ENCODE measurements at regions not wholly inside any gene's neighbourhood (a gene's known extent, or its start where the extent isn't known, plus 50 kb on each side); places are given as distances from the start of the nearest gene placed in this dataset.

GRCh38 chr9:14401911-14402310, 88.0 kb upstream of the NFIB start:
- H3K4me1 Mint-ChIP-seq: peaks cover 15% of the 10 kb centered on the region
- no peak for DNase-seq (ENCODE audit: low read depth, low spot score)
- H3K27ac Mint-ChIP-seq (ENCODE audit: unreplicated experiment): no peak overlapping the region
- TF ChIP-seq CTCF (conservative IDR thresholded peaks at IDR 0.05): no peak
- H3K27me3 Mint-ChIP-seq (ENCODE audit: low read depth): no peaks in the 10 kb centered on the region
- no peaks in the 10 kb centered on the region for H3K36me3 Mint-ChIP-seq (ENCODE audit: low read depth)
- no peak overlapping the region for H3K4me3 Mint-ChIP-seq
- peaks cover 7% of the 10 kb centered on the region for H3K9me3 Mint-ChIP-seq

DNA sequence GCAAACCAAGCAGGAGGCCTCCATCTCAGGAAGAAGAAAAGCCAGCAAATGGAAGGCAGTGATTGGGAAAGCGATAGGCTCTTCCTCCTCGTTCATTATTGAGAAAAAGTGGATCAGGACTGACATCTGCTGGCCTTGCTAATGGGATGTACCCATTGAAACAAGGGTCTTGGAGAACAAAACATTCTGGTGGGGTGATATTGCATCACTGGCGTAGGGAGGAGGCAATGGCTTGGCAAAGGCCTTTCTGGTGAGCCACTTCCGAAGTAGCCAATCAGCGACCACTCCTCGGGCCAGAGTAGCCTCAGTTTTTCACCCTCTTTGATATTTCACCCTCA, 86.7 kb upstream of the NFIB start:
- TF ChIP-seq CTCF (conservative IDR thresholded peaks at IDR 0.05): peak; percentile 38
- Mint-ChIP-seq H3K4me3 (peak overlapping the region; percentile 36), H3K27ac (ENCODE audit: unreplicated experiment) (peak overlapping the region; percentile 16), H3K27me3 (ENCODE audit: low read depth) (no peaks in the 10 kb centered on the region), H3K36me3 (ENCODE audit: low read depth) (no peaks in the 10 kb centered on the region), H3K4me1 (peaks cover 23% of the 10 kb centered on the region), H3K9me3 (peaks cover 3% of the 10 kb centered on the region)
- DNase-seq (ENCODE audit: low read depth, low spot score): no peak

DNA sequence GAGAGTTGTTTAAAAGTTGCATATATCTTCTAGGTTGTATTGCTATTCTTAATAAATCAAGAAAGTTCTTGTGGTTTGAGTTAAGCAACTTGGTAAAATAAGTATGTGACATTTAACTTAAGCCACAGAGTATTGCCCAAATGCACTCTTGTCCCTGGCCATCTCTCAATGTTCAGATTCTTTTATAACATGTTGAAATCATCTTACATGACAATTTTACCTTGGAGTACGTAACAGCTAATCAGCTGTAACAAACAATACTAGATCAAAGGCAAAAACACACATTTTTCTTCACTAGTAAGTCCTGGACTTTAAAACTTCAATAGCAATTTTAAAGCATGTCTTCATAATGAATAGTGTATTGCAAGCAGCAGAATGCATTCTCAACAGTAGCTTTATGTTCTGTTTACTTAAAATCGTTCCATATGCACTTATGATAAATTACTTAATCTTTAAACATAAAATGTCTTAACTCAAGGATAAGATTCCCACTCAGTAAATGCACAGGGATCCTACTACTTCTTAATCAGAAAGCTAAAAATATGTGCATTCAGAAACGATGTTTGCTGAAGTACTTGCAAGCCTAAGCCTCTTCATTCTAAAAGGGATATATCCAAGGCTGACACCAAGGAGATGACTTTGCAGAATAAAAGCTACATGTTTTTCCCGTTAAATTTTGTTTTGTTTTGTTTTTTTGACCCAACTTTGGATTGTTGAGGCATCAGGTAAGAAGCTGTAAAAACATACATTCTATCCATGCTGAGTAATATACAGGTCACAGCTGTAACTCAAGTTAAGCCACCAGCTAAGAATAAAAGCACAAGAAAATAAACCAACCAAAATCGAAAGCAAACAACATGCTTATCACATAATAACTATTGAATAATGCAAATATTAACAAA, 86.1 kb upstream of the NFIB start:
- no peak for TF ChIP-seq CTCF (conservative IDR thresholded peaks at IDR 0.05)
- H3K27me3 Mint-ChIP-seq (ENCODE audit: low read depth): no peaks in the 10 kb centered on the region
- H3K4me3 Mint-ChIP-seq: peak overlapping the region; percentile 14
- no peak for DNase-seq (ENCODE audit: low read depth, low spot score)
- H3K27ac Mint-ChIP-seq (ENCODE audit: unreplicated experiment): peak overlapping the region; percentile 16
- H3K9me3 Mint-ChIP-seq: peaks cover 3% of the 10 kb centered on the region
- no peaks in the 10 kb centered on the region for H3K36me3 Mint-ChIP-seq (ENCODE audit: low read depth)
- H3K4me1 Mint-ChIP-seq: peaks cover 28% of the 10 kb centered on the region

DNA sequence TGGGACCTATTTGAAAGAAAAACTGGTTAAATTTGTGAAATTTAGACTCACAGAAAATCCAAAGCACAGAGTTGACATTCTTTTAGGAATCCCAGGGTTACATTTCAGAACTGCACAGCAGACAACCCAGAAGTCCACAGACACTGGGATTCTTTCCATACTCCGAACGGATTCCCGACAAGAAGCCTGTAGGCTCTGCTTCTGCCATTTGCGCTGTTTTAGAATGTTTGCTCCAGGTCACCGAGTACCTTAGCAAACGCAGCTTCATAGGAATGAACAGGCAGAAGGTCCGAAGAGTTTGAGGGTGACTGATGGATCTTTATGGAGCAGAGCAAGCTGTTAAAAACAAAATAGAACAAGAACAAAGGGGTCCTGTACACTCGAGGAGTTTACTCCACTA, 84.5 kb upstream of the NFIB start:
- no peak for TF ChIP-seq CTCF (conservative IDR thresholded peaks at IDR 0.05)
- H3K27me3 Mint-ChIP-seq (ENCODE audit: low read depth): no peaks in the 10 kb centered on the region
- H3K9me3 Mint-ChIP-seq: peaks cover 3% of the 10 kb centered on the region
- no peak overlapping the region for H3K4me3 Mint-ChIP-seq
- no peaks in the 10 kb centered on the region for H3K36me3 Mint-ChIP-seq (ENCODE audit: low read depth)
- H3K27ac Mint-ChIP-seq (ENCODE audit: unreplicated experiment): peak overlapping the region; percentile 71
- DNase-seq (ENCODE audit: low read depth, low spot score): no peak
- H3K4me1 Mint-ChIP-seq: peaks cover 28% of the 10 kb centered on the region

- no peak overlapping the region for H3K27ac Mint-ChIP-seq (ENCODE audit: unreplicated experiment)
- H3K36me3 Mint-ChIP-seq (ENCODE audit: low read depth): no peaks in the 10 kb centered on the region
- H3K4me3 Mint-ChIP-seq: no peak overlapping the region
- H3K27me3 Mint-ChIP-seq (ENCODE audit: low read depth): no peaks in the 10 kb centered on the region
- peaks cover 3% of the 10 kb centered on the region for H3K9me3 Mint-ChIP-seq
- peaks cover 26% of the 10 kb centered on the region for H3K4me1 Mint-ChIP-seq
- no peak for TF ChIP-seq CTCF (conservative IDR thresholded peaks at IDR 0.05)
- no peak for DNase-seq (ENCODE audit: low read depth, low spot score)
Observed at GRCh38 chr9:14396171-14396570, 82.2 kb upstream of the NFIB start.
